ENCODE measurements at regions not wholly inside any gene's neighbourhood (a gene's known extent, or its start where the extent isn't known, plus 50 kb on each side); places are given as distances from the start of the nearest gene placed in this dataset.

GRCh38 chr4:120977435-120977997 lies 55.0 kb upstream of the PRDM5 start:
- DNase-seq = peak in 1 of 2 experiments; percentile 7

GRCh38 chr4:120973207-120973606 lies 50.7 kb upstream of the PRDM5 start:
- no peak for DNase-seq
